Hematopoietic multipotent progenitor cell treated with erythropoietin and hydrocortisone succinate and interleukin-3 and kit ligand, for 4 days (in vitro differentiated cells): ENCODE measurements at regions not wholly inside any gene's neighbourhood (a gene's known extent, or its start where the extent isn't known, plus 50 kb on each side); places are given as distances from the start of the nearest gene placed in this dataset.
A peak's percentile ranks its signal among the peaks of the same experiment; 100 is the strongest.

Experiments used
- DNase-seq: peaks from one replicate; pipeline ENCODE4 v3.0.0-alpha.2; 2015

DNA sequence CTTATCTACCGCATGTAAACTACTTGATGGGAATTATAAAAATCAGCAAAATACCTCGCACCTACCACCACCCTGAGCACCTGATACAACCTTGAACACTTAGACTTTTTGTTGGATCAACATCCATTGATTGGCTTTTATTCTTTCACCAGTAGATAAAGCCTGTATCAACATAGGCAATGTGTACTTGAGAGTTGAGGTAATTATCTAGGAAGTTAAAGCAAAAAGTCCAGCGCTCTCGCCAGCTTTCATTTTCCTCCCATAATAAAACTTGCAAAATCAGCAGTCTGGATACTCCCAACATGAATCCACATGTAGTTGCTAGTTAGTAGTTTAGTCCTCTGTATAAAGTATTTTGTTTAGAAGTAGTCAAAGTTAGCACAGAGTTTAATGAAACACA is 132.0 kb upstream of the PRDM1 start:
- no peak for DNase-seq

DNA sequence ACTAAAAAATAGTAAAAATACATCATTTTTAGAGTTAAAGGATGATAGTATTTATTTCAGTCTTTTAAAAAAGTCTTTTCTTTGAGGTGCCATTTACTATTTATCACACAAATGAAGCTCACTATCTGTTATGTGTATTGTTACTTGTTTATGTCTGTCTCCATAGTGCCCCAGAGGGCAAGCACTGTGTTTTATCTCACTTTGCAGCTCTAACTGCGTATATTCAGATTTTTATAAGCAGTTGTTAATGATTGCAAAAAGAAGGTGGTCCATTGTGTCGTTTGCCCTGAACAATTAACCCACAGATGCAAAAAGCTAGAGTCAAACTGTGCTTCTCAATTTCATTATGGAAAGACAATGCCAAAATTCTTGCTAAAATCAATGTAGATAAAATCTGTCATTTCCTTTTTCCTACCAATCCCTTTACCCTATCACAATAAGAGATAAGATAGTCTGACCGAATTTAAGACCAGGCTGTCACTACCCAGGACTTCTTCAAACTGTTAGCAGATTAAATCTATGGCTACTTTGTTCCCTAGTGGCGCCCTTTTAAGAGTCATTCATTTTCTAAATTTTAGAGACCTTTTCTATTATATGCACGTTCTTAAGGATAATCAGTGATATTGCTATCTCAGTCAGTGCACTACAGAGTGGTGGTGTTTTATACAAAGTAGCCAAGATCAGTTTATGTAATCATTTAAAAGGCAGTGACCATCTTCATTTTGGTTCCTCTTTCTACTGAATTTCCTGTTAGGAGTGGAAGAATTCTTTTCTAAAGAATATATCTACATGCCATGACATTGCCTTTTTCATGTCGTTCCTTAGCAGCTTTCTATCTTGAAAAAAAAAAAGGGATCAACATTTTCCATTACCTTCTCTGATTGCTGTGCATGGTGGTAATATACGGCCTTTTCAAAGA is 133.1 kb upstream of the PRDM1 start:
- DNase-seq, result peak; percentile 63

DNA sequence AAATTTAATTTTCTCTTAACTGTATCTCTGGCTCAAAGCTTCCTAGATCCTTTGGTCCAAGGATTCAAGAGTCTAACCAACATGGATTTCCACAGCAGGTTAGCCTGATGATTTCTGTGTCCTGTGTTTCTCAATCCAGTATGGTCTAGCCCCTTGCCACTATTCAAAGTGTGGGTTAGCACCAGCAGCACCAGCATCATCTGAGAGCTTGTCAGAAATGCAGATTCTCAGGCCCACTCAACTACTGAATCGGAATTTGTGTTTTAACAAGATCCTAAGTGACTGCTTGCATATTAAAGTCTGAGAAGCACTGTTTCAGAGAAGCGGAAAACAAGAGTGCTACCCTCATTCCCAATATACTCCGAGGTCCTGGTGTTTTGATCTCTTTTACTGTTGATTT is 133.8 kb upstream of the PRDM1 start:
- no peak for DNase-seq

DNA sequence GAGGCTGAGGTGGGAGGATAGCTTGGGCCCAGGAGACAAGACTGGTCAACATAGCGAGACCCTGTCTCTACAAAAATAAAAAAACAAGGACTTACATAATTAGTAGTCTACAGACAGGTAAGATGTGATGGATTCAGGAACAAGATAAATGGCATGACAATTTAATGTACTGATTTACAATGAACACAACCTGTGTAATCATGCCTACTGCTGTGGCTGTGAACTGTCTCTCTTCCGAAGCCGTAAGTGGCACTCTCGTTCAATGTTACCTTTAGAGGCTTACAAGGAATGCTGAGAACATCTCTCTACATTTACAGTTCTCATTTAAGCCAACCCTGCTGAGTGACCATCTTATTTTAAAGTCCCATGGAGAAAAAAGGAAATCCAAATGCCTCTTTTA is 134.8 kb upstream of the PRDM1 start:
- no peak for DNase-seq

DNA sequence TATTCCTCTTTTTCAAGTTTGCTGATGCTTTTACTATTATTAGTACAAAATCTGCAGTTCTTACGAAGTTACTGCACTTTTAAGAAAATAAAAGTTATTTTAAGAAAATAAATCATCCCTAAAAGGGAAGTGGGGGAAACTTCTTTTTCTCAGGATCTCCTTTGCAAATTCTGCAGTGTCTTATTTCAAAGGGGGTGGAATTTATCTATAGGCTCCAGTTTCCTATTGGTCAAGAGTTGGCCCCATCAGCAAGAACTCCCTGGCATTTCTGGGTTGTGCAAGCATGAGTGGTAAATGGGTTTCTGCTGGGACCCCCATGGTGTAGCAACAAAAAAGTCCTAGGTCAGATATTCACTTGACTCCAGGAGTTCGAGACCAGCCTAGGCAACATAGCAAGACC is 136.3 kb upstream of the PRDM1 start:
- no peak for DNase-seq

DNA sequence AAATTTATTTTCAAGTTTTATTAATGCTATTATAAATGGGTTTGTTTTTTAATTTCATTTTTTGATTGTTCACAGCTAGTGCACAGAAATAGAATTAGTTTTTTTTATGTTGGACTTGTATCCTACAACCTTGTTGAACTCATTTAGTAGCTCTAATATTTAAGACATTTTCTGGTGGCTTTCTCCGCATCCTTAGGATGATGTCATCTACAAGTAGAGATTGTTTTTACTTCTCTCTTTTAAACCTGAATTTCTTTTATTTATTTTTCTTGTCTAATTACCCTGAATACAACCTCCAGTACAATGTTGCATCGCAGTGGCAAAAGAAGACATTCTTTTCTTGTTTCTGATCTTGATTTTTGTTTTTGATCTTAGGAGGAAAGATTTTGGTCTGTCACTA is 142.6 kb upstream of the PRDM1 start:
- DNase-seq, result no peak

DNA sequence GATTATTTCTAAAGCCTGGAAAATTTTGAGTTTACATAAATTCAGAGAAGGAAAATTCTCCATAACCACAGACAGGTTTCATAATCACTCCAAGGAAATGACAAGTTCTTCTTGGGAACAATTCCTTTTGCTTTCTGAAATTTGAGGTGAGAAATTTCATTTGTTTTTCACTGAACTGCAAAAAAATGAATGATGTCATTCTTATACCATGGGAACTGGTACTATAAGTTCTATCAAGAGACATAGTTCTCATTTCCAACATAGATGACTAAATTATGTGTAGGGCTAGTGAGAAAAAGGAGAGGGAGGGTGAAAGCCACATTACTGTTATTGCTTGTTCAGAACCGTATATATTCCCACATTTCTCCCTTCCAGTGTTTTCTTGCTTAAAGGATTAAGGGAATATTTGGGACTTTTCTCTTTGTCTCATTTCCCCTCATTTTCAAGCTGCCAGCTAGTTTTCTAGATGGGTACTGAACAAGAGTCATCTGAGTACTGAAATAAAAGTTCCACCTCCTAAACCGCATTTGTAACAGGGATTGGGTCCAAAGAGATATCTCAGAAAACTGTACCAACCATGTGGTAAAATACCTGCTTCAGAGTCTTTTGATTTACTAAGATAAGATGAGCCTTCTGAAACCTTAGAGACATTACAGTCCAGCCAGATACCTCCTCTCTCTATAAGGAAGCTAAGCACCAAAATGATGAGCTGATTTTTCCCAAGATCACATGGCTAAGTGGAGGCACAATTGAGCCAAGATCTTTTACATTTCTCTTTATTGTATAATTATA is 144.3 kb upstream of the PRDM1 start:
- DNase-seq, result no peak

DNA sequence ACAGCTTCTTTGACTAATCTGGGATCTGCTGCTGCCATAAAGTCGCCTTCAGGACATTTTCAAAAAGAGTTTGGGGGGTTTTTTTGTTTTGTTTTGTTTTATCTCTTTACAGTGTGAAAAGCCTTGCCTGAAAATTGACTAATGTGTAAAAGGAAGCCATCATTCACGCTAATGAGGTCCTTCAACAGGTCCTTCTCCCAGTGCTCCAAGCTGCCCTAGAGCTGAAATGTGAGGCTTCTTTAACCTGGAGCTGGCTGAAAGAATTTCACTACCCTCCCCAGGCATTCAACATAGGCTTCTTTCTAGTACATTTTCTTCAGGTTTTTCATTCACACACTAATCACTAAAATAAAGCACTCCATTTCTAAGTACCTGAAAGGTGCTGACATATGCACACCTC is 145.1 kb upstream of the PRDM1 start:
- no peak for DNase-seq

DNA sequence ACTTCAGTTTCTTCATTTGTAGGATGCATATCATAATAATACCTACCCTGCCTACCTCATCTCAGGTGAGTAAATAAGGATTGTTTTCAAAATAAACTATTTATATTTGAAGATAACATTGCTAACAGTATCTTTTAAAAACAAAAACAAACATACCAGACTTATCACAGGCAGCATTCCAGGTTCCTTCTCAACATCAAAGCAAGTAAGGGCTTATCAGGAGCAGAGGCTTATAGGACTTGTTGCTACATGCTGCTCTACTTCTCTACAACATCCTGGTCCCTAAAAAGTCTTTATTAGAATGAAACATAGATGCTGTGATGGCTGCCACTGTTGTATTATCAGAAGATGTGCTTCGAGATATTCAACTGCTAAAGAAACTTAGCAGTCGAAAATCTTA is 149.2 kb upstream of the PRDM1 start:
- DNase-seq, result no peak

DNA sequence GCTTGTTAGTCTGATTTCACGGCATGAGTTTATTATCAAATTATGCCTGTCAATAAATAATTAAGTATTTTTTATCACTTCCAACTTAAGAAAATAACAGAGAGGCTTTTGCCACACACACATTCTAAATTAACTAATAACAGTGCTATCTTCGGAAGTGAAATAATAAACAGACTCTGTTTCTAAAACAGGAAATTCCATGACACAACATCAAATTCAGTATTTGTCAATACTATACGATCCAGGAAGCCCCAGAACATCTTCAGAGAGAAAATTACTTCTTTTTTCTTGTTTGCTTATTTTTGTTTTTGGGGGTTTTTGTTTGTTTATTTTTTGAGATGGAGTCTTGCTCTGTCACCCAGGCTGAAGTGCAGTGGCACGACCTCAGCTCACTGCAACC is 150.7 kb upstream of the PRDM1 start:
- DNase-seq, result no peak

DNA sequence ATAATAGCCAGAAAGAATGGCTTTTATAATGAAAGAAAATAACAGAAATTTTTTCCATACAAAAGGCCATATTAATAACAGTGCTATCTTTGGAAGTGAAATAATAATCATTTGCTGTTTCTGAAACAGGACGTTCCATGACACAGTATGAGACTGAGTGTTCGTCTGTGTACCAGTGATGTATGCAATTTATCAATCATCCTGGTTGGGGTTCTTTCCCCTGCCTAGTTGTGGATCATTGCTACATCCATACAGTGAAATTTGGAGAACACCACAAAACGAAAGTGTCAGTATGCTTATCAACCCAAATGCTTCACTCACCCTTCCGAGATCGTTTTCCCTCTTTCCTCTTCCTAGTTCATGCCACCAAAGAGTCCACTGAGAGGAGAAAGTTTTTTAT is 151.4 kb upstream of the PRDM1 start:
- no peak for DNase-seq

DNA sequence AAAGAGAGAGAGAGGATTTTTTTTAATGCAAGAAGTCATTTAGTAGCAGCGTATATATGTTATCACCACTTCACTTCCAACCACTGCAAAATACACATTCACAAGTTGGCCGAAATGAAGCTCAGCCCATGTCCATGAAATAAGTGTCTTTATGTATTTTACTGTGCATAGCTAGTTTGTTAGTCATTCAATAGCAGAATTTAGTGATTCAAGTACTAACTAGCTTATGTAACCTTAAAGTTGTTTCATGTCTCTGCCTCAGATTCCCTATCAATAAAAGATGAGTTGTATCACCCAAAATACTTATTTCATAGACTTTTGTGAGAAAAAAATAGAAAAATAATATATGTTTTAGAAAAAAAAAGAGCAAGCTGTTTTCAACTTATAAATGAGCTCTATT is 153.7 kb upstream of the PRDM1 start:
- DNase-seq, result no peak

DNA sequence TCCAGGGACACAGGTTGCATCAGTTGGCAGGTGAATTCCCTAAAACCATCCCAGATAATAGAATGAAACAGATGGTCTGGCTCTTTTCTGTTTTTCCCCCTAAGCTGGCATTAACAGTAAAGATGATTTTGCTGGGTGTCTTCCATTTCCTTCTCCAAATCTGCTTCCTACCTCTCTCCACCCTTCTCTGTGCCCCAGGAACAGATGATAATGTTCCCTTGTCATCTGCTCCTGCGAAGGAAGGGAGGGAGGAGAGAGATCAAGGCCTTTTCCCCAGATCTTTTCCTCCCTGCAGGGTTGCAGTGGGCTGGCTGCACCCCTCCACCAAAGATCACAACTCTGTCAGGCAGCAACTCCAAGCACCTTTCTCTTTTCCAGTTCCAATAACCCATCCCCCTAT is 156.5 kb upstream of the PRDM1 start:
- DNase-seq, result no peak

DNA sequence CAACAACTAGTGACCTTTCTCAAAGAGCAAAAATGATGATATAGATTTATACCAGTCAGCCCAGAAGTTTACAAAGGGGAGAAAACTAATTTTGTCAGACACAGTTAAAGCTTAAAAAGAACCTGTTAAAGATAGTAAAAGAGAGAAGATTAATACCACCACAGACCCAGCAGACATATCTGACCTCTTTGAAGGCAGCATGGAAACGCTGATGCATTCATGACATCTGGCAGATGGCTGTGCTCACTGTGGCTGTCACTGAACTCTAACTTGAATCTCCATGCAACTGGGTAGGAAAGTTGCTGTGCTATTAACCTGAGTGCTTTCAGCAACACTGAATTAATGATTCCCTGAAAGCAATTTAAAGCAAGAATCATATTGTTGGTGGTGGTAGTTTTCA is 159.8 kb upstream of the PRDM1 start:
- DNase-seq, result no peak

DNA sequence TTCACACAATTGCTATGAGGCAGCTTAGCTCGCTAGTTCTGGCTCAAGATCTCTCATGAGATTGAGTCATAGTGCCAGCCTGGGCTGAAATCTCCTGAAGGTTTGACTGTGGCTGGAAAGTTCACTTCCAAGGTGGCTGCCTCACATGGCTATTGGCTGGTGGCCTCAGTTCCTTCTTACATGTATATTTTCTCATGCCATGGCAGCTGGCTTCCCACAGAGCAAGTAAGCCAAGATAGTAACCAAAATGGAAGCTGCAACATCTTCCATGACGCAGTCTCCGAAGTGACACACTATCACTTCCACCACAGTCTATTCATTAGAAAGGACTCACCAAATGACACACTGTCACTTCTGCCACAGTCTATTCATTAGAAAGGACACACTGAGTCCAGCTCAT is 160.4 kb upstream of the PRDM1 start:
- DNase-seq, result no peak

DNA sequence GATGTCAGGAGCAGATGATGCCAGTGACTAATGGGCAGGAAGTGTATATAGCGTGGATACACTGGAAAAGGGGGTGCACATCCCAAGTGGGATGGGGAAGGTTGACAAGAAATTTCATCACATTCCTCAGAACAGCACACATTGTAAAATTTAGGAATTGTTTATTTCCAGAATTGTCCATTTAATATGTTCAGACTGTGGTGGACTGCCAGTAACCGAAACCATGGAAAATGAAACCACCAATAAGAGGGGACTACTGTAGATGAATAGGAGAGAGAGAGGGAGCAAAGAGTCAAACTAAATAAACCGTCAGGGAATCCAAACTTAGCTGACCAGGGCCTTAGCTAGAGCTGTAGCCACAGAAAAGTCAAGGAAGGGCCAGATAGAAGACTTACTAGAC is 164.4 kb upstream of the PRDM1 start:
- DNase-seq, result no peak

DNA sequence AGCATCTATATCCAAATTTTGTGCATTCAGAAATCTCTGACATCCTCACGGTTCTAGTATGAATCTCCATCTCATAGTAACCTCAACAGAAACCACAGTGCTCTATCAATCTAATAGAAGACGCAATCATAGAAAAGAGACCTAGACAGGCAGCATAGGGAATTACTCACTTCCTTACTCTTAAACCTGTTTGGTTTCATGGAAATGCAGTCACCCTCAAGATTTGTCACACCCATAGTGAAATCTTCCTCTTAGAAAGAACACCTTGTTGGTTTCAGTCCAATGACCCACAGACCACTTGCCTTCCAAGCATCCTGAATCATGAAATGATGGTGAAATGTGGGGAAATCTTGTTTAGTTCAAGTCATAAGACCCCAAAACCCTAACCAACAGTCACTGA is 166.1 kb upstream of the PRDM1 start:
- no peak for DNase-seq

DNA sequence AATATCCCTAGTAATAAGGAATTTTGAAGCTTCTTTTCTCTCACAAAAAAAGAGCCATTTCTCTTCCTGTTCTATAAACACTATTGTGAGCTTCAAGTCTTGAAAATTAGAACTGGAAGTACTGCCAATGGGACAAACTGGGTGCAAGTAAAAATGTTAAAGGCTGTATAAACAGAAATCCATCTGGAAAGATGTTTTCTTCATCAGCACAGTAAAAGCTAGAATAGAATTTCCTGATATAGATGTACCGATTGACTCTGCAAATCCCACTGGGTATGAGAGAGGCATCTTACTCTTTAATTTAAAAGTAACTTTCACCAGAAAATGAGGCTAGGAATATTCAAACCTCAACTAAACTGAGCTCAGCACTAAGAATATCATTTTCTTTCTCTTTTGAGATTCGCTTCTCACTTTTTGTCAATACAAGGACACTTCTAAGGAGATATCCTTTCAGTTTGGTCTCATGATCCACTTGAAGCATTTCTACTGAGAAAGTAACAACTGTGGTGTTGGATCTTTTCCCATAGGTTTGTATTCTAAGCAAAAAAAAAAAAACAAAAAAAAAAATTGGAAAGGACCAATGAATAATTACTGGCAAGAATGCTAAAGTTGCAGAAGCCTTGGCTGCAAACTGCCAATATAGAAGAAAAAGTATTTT is 169.0 kb upstream of the PRDM1 start:
- DNase-seq, result no peak

DNA sequence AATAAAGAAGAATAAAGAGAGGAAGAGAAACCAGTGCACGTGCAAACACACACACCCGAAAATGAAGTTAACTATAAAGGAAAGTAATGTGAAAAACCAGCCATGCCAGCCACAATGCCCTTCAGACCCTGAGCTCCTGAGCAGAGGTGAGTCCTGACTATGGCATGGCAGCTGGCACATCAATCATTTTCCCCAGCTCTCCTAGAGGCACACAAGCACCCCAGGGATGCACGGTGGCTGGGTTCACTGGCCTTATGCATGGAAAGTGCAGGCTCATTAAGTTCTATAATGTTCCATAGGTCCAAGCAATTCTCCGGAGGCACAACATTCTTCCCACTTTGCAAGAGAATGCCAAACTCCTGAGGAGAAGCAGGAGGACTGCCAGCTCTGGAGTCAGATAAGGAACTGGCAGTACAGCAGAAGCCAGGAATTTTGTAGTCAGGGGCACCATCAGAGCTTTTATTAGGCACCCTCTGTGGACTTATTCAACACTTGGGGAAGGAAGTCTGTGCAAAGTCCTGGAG is 175.0 kb upstream of the PRDM1 start:
- no peak for DNase-seq

DNA sequence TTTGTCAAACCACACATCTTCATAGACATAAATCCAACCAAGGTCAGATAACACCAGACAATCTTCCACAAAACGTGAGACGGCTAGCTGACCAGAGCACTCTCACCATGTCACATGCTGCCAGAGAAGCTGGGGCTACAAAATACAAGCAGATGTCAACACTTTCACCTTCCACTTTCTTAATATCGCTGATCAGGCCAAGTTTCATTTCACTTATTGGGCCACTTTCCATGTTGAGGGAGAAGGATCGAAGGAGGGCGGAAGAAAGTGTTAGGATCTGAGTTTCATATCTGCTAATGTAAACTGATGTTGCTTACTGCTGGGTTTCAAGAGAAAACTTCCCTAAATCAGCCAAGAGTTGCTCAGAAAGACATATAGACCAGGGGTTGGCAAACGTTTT is 177.0 kb upstream of the PRDM1 start:
- no peak for DNase-seq

DNA sequence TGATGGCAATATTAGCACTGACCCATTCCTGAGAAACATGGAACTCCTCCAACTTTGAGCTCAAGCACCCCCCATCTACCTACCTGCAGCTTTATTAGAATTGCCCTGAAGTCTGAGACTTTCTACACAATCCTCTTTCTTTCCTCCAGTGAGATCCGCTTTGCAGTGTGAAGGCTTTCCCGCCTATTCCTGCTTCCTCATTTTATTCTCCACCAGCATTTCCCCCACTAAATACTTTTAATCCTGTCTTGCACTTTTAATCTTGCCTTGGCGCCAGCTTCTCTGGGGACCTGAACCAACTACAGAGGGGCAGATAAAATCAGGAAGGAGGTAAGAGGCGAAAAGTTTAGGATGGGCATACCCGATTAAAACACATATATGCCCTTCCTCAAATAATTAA is 178.1 kb upstream of the PRDM1 start:
- DNase-seq, result no peak

DNA sequence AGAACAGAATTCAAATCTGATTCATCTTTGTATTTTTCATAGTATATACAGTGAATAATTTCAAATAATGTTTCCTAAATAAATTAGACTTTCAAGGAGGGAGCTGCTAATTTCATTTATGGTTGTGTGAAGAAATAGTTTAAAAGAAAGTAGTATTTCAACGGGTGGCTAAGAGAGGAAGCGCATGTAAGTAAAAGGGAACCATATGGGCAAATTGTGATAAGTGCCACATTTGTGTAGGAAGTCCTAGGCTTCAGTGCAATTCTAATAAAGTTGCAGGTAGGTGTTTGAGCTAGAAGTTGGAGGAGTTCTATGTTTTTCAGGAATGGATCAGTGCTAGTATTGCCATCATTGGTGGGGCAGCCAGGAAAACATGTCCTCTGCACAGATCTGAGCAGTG is 178.8 kb upstream of the PRDM1 start:
- peak; percentile 49 for DNase-seq

DNA sequence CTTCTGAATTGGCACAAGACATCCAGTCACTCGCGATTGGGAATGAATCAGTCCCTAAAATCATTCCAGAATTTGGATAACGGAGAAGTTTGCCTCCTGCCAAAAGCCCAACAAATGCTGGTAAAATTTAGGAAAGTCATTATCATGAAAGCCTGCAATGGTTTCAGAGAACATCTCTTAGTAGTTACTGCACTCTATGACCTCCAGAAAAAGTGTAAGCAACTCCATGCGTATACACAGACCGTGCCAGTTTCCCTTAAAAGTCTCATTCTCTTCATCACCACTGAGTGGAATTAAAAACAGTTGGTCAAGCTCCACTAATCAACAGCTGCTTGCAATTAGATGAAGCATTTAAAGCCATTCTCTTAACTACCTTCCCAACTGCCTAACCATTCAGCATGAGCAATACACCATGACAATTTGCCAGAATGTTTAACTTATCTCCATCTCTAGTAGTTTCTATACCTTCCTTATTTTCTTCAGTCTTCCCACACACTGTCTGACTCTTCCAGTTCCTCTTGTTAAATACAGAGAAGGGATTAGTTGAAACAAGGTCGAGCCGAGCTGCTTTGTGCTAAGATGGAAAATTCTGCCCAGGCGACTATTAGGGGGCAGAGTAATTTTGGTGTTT is 183.6 kb upstream of the PRDM1 start:
- no peak for DNase-seq
